ENCODE measurements at regions not wholly inside any gene's neighbourhood (a gene's known extent, or its start where the extent isn't known, plus 50 kb on each side); places are given as distances from the start of the nearest gene placed in this dataset.

GRCh38 chr14:65927931-65928356 is 515.4 kb downstream of the FUT8 start:
- Histone ChIP-seq H3K36me3 (ENCODE audit: control insufficient read depth, insufficient read depth, low read length) (no peaks in the 10 kb centered on the region), H3K27ac (ENCODE audit: insufficient read depth, low read length) (no peak overlapping the region), H3K4me3 (replicated peaks in 1 of 4; ENCODE audit: control extremely low read depth in 1 of 4, insufficient read depth in 1 of 4, low read depth in 3 of 4, low read length in 4 of 4) (no peak overlapping the region), H3K4me2 (ENCODE audit: extremely low read depth, insufficient read depth, low read length) (no peak overlapping the region), H2AFZ (ENCODE audit: low read length) (no peak overlapping the region), H3K27me3 (ENCODE audit: control insufficient read depth, insufficient read depth, low read length) (no peaks in the 10 kb centered on the region), H4K20me1 (ENCODE audit: control insufficient read depth, extremely low read depth, insufficient read depth, low read length) (no peaks in the 10 kb centered on the region), H3K9me3 (ENCODE audit: control insufficient read depth, insufficient read depth, low read depth, low read length) (no peaks in the 10 kb centered on the region), H3K79me2 (ENCODE audit: control insufficient read depth, insufficient read depth, low read length) (no peaks in the 10 kb centered on the region), H3K9ac (ENCODE audit: insufficient read depth, low read length) (no peak overlapping the region), H3K4me1 (ENCODE audit: control insufficient read depth, extremely low read depth, insufficient read depth, low read length) (no peaks in the 10 kb centered on the region)
- no peak for TF ChIP-seq EZH2 (IDR thresholded peaks at IDR 0.05; ENCODE audit: low read length, missing control alignments)
- no peak for TF ChIP-seq CTCF (conservative IDR thresholded peaks at IDR 0.05 in 1 of 2, IDR thresholded peaks at IDR 0.05 in 1 of 2; ENCODE audit: low read depth in 1 of 2, low read length in 2 of 2)
- DNase-seq (ENCODE audit: low read depth in 2 of 2): no peak

GRCh38 chr14:65928995-65929394 is 516.5 kb downstream of the FUT8 start:
- no peak overlapping the region for H3K27ac ChIP-seq (ENCODE audit: insufficient read depth, low read length)
- H3K36me3 ChIP-seq (ENCODE audit: control insufficient read depth, insufficient read depth, low read length): no peaks in the 10 kb centered on the region
- no peaks in the 10 kb centered on the region for H3K27me3 ChIP-seq (ENCODE audit: control insufficient read depth, insufficient read depth, low read length)
- H4K20me1 ChIP-seq (ENCODE audit: control insufficient read depth, extremely low read depth, insufficient read depth, low read length): no peaks in the 10 kb centered on the region
- H3K4me1 ChIP-seq (ENCODE audit: control insufficient read depth, extremely low read depth, insufficient read depth, low read length): no peaks in the 10 kb centered on the region
- TF ChIP-seq CTCF (conservative IDR thresholded peaks at IDR 0.05 in 1 of 2, IDR thresholded peaks at IDR 0.05 in 1 of 2; ENCODE audit: low read depth in 1 of 2, low read length in 2 of 2) (no peak), EZH2 (IDR thresholded peaks at IDR 0.05; ENCODE audit: low read length, missing control alignments) (no peak)
- no peak overlapping the region for H2AFZ ChIP-seq (ENCODE audit: low read length)
- no peak overlapping the region for H3K9ac ChIP-seq (ENCODE audit: insufficient read depth, low read length)
- no peaks in the 10 kb centered on the region for H3K79me2 ChIP-seq (ENCODE audit: control insufficient read depth, insufficient read depth, low read length)
- no peak overlapping the region for H3K4me2 ChIP-seq (ENCODE audit: extremely low read depth, insufficient read depth, low read length)
- DNase-seq (ENCODE audit: low read depth in 2 of 2): no peak
- H3K4me3 ChIP-seq (replicated peaks in 1 of 4; ENCODE audit: control extremely low read depth in 1 of 4, insufficient read depth in 1 of 4, low read depth in 3 of 4, low read length in 4 of 4): no peak overlapping the region
- no peaks in the 10 kb centered on the region for H3K9me3 ChIP-seq (ENCODE audit: control insufficient read depth, insufficient read depth, low read depth, low read length)

- no peak overlapping the region for H3K4me2 ChIP-seq (ENCODE audit: extremely low read depth, insufficient read depth, low read length)
- no peaks in the 10 kb centered on the region for H3K79me2 ChIP-seq (ENCODE audit: control insufficient read depth, insufficient read depth, low read length)
- no peaks in the 10 kb centered on the region for H3K36me3 ChIP-seq (ENCODE audit: control insufficient read depth, insufficient read depth, low read length)
- no peaks in the 10 kb centered on the region for H3K4me1 ChIP-seq (ENCODE audit: control insufficient read depth, extremely low read depth, insufficient read depth, low read length)
- H3K9ac ChIP-seq (ENCODE audit: insufficient read depth, low read length): no peak overlapping the region
- H2AFZ ChIP-seq (ENCODE audit: low read length): no peak overlapping the region
- TF ChIP-seq EZH2 (IDR thresholded peaks at IDR 0.05; ENCODE audit: low read length, missing control alignments) (no peak), CTCF (conservative IDR thresholded peaks at IDR 0.05 in 1 of 2, IDR thresholded peaks at IDR 0.05 in 1 of 2; ENCODE audit: low read depth in 1 of 2, low read length in 2 of 2) (no peak)
- H4K20me1 ChIP-seq (ENCODE audit: control insufficient read depth, extremely low read depth, insufficient read depth, low read length): no peaks in the 10 kb centered on the region
- H3K4me3 ChIP-seq (replicated peaks in 1 of 4; ENCODE audit: control extremely low read depth in 1 of 4, insufficient read depth in 1 of 4, low read depth in 3 of 4, low read length in 4 of 4): no peak overlapping the region
- no peak overlapping the region for H3K27ac ChIP-seq (ENCODE audit: insufficient read depth, low read length)
- H3K9me3 ChIP-seq (ENCODE audit: control insufficient read depth, insufficient read depth, low read depth, low read length): no peaks in the 10 kb centered on the region
- DNase-seq (ENCODE audit: low read depth in 2 of 2): no peak
- no peaks in the 10 kb centered on the region for H3K27me3 ChIP-seq (ENCODE audit: control insufficient read depth, insufficient read depth, low read length)
Observed at GRCh38 chr14:65933400-65934069, 521.0 kb downstream of the FUT8 start.

All from fibroblast of lung (primary cell).